DND-41 (cell line): ENCODE measurements at regions not wholly inside any gene's neighbourhood (a gene's known extent, or its start where the extent isn't known, plus 50 kb on each side); places are given as distances from the start of the nearest gene placed in this dataset.

ENCODE experiments used
- EZH2 ChIP-seq: IDR thresholded peaks from 3 replicates; pipeline ENCODE4 v1.6.1; 2012; ENCODE audit warnings: borderline replicate concordance, low read depth, mild to moderate bottlenecking, moderate library complexity, low read length, inconsistent platforms; ENCODE audit not compliant: severe bottlenecking
- TF ChIP-seq, protein P1 (sequence below): IDR thresholded peaks from 2 replicates; pipeline ENCODE4 v1.5.1; 2012; ENCODE audit warnings: borderline replicate concordance, low read length, moderate library complexity, mild to moderate bottlenecking; ENCODE audit not compliant: poor library complexity, severe bottlenecking; ENCODE audit errors: extremely low read depth

DNA sequence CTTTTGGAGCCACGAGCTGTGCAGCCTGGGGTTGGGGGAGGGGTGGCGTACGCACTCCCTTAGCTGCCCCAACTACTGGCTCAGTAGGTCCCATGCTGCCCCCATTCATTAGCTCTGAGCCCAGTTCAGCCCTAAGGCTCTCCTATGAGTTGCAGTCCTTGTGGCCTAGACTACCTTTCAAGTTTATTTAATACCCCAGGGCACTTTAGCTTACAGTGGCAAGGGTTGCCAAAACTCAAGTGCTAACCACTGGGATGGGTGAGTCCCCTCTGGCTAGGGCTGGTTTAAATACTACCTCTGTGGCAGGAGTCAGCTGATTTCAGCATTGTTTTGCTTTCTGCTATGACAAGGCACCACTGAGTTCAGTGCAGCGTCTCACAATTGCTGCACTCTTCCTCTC lies 118.2 kb downstream of the ODF2L start:
- TF ChIP-seq, protein P1, sequence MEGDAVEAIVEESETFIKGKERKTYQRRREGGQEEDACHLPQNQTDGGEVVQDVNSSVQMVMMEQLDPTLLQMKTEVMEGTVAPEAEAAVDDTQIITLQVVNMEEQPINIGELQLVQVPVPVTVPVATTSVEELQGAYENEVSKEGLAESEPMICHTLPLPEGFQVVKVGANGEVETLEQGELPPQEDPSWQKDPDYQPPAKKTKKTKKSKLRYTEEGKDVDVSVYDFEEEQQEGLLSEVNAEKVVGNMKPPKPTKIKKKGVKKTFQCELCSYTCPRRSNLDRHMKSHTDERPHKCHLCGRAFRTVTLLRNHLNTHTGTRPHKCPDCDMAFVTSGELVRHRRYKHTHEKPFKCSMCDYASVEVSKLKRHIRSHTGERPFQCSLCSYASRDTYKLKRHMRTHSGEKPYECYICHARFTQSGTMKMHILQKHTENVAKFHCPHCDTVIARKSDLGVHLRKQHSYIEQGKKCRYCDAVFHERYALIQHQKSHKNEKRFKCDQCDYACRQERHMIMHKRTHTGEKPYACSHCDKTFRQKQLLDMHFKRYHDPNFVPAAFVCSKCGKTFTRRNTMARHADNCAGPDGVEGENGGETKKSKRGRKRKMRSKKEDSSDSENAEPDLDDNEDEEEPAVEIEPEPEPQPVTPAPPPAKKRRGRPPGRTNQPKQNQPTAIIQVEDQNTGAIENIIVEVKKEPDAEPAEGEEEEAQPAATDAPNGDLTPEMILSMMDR: no peak
- no peak for TF ChIP-seq EZH2
